GM19397 (cell line): ENCODE measurements at regions not wholly inside any gene's neighbourhood (a gene's known extent, or its start where the extent isn't known, plus 50 kb on each side); places are given as distances from the start of the nearest gene placed in this dataset.

Source experiments
- ATAC-seq: cut with Tn5 transposase; IDR thresholded peaks from one replicate; pipeline ENCODE4 v1.9.1; 2021; ENCODE audit warnings: mild to moderate bottlenecking, moderate library complexity; ENCODE audit not compliant: unreplicated experiment

- ATAC-seq, result no peak
Measured at GRCh38 chr14:97878206-97878605, 1081.0 kb downstream of the VRK1 start.

GRCh38 chr14:97878727-97879126 lies 1081.5 kb downstream of the VRK1 start:
- no peak for ATAC-seq

DNA sequence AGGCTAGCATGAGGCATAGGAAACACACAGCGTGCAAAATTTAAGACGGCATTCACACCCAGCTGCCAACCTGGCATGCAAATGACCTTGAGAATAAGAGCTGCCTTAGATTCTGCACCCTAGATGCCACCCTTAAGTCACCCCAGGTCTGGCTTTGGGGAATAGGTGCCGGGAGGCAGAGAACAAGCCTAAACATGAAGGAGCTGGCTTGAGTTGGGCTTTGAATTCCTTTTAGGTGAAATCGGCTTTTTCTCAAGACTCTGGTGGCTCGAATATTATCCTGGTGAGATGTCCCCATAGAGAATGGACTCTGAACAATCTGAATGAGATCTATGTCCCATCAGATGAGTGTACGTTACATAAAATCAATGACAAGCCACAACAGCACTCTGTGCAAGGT lies 1090.5 kb downstream of the VRK1 start:
- no peak for ATAC-seq

GRCh38 chr14:97888331-97888730 lies 1091.1 kb downstream of the VRK1 start:
- no peak for ATAC-seq

- ATAC-seq, result no peak
Measured at GRCh38 chr14:97891515-97891914, 1094.3 kb downstream of the VRK1 start.

DNA sequence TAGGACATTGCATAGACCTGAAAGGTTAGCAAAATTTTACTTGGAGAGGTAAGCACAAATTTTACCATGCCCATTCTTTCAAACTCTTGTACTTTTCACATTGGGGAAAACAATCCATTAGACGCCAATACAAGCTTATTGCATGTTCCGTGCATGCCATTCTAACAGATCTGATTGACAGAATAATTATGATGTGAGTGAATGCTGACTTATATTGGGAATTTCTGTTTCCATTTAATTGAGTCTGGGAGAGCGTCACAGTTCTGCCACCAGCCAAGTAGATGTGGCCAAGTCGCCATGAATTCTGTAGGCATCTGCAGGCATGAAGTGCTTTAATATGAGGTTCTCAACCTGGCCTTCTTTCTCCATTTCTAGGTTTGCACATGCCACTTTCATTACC lies 1097.4 kb downstream of the VRK1 start:
- ATAC-seq, result no peak

DNA sequence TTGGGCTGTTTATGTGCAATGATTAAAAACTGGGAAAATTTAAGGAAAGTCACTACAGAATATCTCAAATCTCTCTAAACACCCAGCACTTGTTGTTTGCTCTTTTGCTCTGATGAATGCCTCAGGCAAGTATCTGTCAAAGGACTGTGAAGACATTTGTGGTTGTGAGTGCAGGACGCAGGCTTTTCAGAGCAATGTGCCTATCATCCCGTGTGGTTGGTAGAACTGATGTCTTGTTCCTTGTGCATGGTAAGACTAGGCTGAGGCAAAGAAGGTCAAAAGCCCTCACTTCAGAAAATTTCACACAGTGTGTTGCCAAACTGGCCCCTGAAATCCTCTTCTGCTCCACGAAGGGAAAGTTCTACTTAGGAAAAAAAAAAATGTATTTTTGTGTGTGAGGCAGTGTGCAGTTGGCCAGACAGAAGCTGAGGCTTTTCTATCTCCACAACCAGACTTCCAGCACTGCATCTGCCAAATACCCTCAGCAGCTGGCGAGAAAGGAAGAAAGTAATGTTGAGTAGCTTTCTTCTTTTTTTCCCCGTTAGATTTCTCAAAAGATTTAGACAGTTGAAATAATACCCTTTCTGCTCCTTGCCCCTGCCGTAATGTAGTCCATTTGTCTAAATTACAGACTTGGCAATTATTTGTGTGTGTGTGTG lies 1103.1 kb downstream of the VRK1 start:
- ATAC-seq, result no peak

DNA sequence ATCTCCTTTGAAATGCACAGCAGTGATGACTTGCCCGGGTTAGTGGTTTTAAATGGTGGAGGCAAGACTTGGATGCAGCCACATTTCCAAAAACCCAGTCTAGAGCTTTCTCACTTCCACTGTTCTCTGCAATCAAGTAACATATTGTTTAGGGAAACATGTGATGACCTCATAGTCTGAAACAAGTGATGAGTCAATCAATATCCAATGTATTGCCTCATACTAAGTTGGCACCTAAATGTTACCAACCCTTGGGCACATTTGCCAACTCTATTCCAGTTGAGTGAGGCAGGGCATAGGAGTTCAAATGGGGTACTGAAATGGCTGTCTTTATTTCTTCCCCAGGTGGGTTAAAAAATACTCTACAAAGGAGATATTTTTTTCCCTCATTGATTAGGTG lies 1105.4 kb downstream of the VRK1 start:
- ATAC-seq, result no peak

DNA sequence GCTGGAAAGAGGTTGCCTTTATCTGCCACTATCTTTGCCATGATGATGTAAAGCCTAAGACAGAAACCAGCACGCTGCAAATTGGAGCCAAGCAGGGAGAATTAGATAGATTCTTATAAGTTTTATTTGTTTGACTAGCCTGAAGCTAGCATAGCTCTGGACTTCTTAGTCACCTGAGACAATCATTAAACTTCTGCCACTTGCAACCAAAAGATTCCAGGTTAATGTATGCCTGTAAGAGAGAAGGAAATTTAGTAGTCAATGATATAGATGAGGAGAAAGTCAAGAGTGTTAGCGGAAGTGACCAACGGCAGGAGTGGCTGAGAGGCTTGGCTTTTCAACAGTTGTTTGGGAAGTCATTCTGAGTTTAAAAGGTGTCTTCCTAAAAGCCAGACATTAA lies 1106.6 kb downstream of the VRK1 start:
- ATAC-seq, result no peak

- ATAC-seq, result no peak
Measured at GRCh38 chr14:97912217-97912616, 1115.0 kb downstream of the VRK1 start.

GRCh38 chr14:97916100-97916499 lies 1118.9 kb downstream of the VRK1 start:
- ATAC-seq, result no peak

DNA sequence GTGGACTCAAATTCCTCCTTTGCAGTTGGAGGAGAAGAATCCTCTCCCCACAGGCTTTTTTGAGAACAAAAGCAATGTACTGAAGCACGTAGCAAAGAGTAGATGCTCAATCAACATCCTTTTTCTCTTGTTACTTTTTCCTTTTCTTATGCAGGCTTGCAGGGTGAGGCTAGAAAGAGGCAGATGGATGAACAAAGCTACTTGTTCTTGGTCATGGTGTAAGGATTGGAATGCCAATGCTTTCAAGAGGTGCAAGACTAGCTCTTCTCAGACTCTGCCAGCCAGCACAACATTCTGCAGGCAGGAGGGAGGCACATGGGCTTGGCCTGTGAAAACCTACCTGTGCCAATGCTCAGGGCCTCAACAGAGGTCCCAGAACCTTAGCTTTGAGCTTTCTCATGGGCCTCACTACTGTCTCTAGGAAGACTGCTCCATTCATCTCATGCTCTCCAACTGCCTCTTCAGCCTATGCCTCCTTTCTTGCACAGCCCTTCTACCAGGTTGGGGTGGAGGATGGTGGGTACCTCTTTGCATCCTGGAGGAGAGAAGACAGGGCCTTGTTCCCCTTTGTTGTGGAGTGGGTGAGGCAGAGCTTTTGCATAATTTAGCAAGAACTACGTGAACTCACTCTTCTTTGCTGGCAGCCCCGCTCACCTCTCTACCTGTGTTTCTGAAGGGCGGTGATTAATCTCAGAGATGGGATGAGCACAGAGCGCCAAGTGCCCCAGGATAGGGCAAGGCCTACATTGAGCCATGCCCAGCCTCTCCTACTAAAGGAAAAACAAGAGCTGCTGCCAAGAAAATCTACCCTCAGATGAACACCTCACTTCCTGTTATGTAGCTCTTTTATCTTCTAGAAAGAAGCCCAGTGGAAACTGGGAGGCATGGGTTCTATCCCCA lies 1119.7 kb downstream of the VRK1 start:
- ATAC-seq, result no peak

DNA sequence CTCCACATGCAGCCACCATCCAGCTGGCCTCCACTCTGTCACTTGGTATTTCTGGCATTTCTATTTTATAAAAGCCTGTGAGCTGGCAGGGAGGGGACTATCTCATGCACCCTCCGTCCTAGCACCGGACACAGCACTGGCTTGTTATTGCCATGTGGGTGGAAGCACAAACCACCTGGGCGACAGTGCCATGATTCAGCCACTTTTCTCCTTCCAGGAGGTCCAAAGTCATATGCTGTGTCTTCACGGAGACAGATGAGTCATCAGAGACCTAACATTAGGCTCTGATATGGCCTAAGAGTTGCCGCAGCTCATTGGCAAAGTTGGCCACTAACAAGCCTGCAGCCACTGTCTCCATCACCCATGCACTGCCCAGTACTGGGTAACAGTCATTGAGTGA lies 1123.0 kb downstream of the VRK1 start:
- ATAC-seq, result no peak

GRCh38 chr14:97921296-97921695 lies 1124.1 kb downstream of the VRK1 start:
- no peak for ATAC-seq

DNA sequence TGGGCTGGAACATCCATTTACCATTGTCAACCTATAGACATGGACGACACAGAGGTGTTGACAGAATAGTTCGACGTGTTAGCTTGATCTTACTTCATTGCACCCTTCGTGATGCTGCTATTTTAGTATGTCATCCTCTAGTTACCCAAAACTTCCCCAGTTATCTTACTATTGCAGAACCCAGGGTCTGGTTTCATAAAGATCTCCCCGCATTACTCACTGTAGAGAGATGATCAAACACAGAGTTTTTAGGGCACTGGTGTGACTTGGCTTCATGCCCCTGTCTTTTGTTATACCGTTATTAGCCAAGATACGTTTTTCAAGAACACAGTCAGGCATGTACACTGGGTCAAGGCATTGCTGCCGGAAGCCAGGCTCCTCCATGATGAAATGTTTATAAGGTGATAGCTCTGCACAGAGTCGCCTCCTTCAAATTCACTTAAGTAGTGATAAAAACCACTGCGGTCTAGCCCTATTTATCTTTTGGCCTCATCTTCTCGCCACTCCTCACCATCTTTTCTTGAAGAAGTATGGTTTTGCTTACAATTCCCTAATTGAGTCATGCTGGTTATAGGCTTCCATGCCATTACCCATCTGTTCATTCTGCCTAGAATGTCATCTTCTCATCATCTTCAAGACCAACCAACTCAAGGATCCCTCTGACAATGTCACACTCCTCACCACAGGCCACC lies 1127.9 kb downstream of the VRK1 start:
- ATAC-seq, result no peak

- no peak for ATAC-seq
Measured at GRCh38 chr14:97930166-97930565, 1133.0 kb downstream of the VRK1 start.

DNA sequence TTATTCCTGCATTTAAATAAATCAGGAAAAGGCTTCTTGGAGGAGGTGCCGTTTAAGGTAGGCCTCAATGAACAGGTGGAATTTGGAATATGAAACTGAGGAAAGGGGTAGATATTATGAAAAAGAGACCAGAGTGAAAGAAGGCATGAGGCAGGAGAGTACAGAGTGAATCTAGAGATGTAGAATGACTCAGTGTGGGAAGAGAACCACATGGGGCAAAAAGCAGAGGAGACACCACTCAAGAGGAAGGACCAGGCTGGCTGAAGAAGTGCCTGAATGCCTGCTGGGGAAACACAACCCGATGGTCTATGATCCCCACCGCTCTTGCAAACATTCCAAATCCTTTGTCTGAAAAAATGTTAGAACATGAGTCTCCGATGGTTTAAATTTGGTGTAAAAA lies 1134.1 kb downstream of the VRK1 start:
- ATAC-seq, result no peak

GRCh38 chr14:97942921-97943320 lies 1145.7 kb downstream of the VRK1 start:
- ATAC-seq, result no peak

DNA sequence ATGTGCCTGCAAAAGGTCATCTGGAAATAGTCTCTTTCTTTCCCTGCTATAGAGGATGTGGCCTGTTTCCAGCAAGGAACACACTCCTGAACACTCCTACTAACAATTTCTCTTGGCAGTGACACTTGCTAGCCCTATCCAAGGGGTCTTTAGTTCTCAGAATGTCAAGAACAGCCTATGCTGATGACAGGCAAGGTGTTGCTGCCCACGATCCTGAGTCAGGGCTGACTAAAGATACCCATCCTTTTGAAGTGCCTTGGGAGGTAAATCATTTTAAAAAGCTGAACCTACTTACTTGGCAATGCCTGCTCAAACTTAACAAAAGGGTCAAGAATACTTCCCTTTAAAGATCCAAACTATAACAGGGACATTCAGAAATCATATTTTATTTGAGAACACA lies 1146.4 kb downstream of the VRK1 start:
- no peak for ATAC-seq

DNA sequence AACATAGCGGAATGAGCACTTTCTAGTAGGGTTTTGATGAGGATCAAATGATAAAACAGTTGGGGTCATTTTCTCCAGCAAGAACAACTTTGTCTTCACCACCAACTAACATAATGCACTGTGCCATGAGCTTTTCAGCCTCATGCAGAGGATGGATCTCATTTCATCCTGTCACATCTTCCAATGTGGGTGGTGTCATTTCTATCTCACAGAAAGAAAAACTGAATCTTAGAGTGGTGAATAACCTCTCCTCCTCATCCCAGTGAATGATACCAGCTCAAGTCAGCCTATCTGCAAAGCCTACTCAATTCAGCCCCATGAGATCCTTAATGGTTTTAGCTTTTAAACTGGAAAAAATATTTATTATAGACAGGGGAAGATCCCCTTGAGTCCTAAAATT lies 1147.2 kb downstream of the VRK1 start:
- ATAC-seq, result no peak

GRCh38 chr14:97945631-97946030 lies 1148.4 kb downstream of the VRK1 start:
- ATAC-seq, result no peak

GRCh38 chr14:97946240-97946639 lies 1149.1 kb downstream of the VRK1 start:
- ATAC-seq, result no peak
